H1 (cell line): ENCODE measurements at regions not wholly inside any gene's neighbourhood (a gene's known extent, or its start where the extent isn't known, plus 50 kb on each side); places are given as distances from the start of the nearest gene placed in this dataset.
A peak's percentile ranks its signal among the peaks of the same experiment; 100 is the strongest.

Source experiments
- CTCF ChIA-PET: fragments of 300-600 bp; sonication (Branson Sonifier 250); formaldehyde crosslinking; loops from one replicate; lab custom pipeline; 2021; ENCODE audit not compliant: partially characterized antibody; lab: Charles Lee
- POLR2A ChIA-PET: fragments of 300-600 bp; sonication (Branson Sonifier 250); formaldehyde crosslinking; loops from one replicate; lab custom pipeline; 2021; ENCODE audit warnings: inconsistent platforms; ENCODE audit not compliant: partially characterized antibody; lab: Charles Lee
- DNase-seq, 2 experiments: peaks; one replicate each; pipeline versions ENCODE4 v3.0.0 to v3.0.0-alpha.2; 2010 to 2022; ENCODE audit warnings: low spot score in 2 of 2, low read depth in 1 of 2, mixed read lengths in 1 of 2
- FAIRE-seq: peaks from 2 replicates; lab custom pipeline; 2011; peaks lifted over from hg19 to GRCh38; lab: Jason Lieb, UNC
- H2AFZ ChIP-seq: 2 replicates; pipeline ENCODE4 v1.8.1; 2012; ENCODE audit warnings: low read length, inconsistent platforms
- H2AK5ac ChIP-seq: 2 replicates; pipeline ENCODE4 v1.6.1; 2013; ENCODE audit warnings: low read depth, low read length
- H2BK120ac ChIP-seq: replicated peaks from 2 replicates; pipeline ENCODE3; 2013; ENCODE audit warnings: low read depth, low read length, inconsistent platforms
- H2BK12ac ChIP-seq: 2 replicates; pipeline ENCODE4 v1.6.1; 2013; ENCODE audit warnings: low read depth, low read length
- H2BK15ac ChIP-seq: 2 replicates; pipeline ENCODE4 v1.6.1; 2013; ENCODE audit warnings: low read length
- H2BK20ac ChIP-seq: 2 replicates; pipeline ENCODE4 v1.6.1; 2013; ENCODE audit warnings: low read length
- H2BK5ac ChIP-seq: 2 replicates; pipeline ENCODE4 v1.6.1; 2013; ENCODE audit warnings: low read depth, low read length
- H3K14ac ChIP-seq: 2 replicates; pipeline ENCODE4 v1.6.1; 2013; ENCODE audit warnings: inconsistent platforms; ENCODE audit not compliant: insufficient read length
- H3K18ac ChIP-seq: 2 replicates; pipeline ENCODE4 v1.6.1; 2013; ENCODE audit warnings: low read length; ENCODE audit errors: extremely low read depth
- H3K23ac ChIP-seq: 2 replicates; pipeline ENCODE4 v1.6.1; 2013; ENCODE audit warnings: inconsistent platforms; ENCODE audit not compliant: insufficient read length
- H3K23me2 ChIP-seq: 2 replicates; pipeline ENCODE4 v1.6.1; 2013; ENCODE audit warnings: low read depth, low read length
- H3K27ac ChIP-seq: 2 replicates; pipeline ENCODE4 v1.6.1; 2011; ENCODE audit warnings: low read depth, low read length, inconsistent platforms
- H3K27me3 ChIP-seq, 4 experiments: replicated peaks in 1 of 4; 1 replicate in 1 of 4; 2 replicates in 3 of 4; pipeline versions ENCODE4 v1.6.1 to v1.8.1; 2011 to 2013; ENCODE audit warnings: low read length in 3 of 4, mild to moderate bottlenecking in 3 of 4, inconsistent platforms in 2 of 4, mixed read lengths in 2 of 4, moderate library complexity in 1 of 4; ENCODE audit not compliant: control insufficient read depth in 3 of 4, insufficient read depth in 3 of 4; ENCODE audit errors: extremely low read depth in 1 of 4
- H3K36me3 ChIP-seq, 4 experiments: 2 replicates each; pipeline versions ENCODE4 v1.6.1 to v1.8.1; 2011 to 2013; ENCODE audit warnings: mild to moderate bottlenecking in 4 of 4, low read length in 3 of 4, moderate library complexity in 2 of 4, control low read depth in 1 of 4, inconsistent platforms in 1 of 4; ENCODE audit not compliant: insufficient read depth in 4 of 4, control insufficient read depth in 2 of 4
- H3K4ac ChIP-seq: replicated peaks from 2 replicates; pipeline ENCODE3; 2013; ENCODE audit warnings: low read length, low read depth, mixed read lengths, inconsistent platforms; ENCODE audit not compliant: insufficient read length
- H3K4me1 ChIP-seq, 4 experiments: replicated peaks in 1 of 4; 1 replicate in 1 of 4; 2 replicates in 3 of 4; pipeline versions ENCODE4 v1.6.1 to v1.8.1; 2011 to 2013; ENCODE audit warnings: low read length in 3 of 4, inconsistent platforms in 2 of 4, mixed read lengths in 1 of 4; ENCODE audit not compliant: insufficient read depth in 4 of 4, control insufficient read depth in 3 of 4
- H3K4me2 ChIP-seq, 2 experiments: 2 replicates each; pipeline versions ENCODE4 v1.6.1 to v1.8.1; 2011 to 2013; ENCODE audit warnings: low read depth in 2 of 2, low read length in 2 of 2, control low read depth in 1 of 2, inconsistent platforms in 1 of 2, mild to moderate bottlenecking in 1 of 2; ENCODE audit not compliant: insufficient read depth in 1 of 2
- H3K4me3 ChIP-seq, 4 experiments: fragments of 200-600, 300-600 bp in 1 of 4; sonication (generic), shearing (Covaris generic), sonication (Bioruptor Twin) in 1 of 4; 2 replicates each; pipeline versions ENCODE4 v1.5.1 to v1.8.1; 2011 to 2016; ENCODE audit warnings: low read length in 4 of 4, low read depth in 3 of 4, control low read depth in 2 of 4, inconsistent platforms in 2 of 4, mild to moderate bottlenecking in 2 of 4, mixed read lengths in 1 of 4, moderate library complexity in 1 of 4; ENCODE audit not compliant: insufficient read depth in 2 of 4; ENCODE audit errors: extremely low read depth in 1 of 4
- H3K56ac ChIP-seq: replicated peaks from 2 replicates; pipeline ENCODE3; 2013; ENCODE audit warnings: low read depth, mild to moderate bottlenecking, mixed read lengths, low read length, inconsistent platforms; ENCODE audit not compliant: insufficient read length
- H3K79me1 ChIP-seq: 2 replicates; pipeline ENCODE4 v1.6.1; 2013; ENCODE audit warnings: low read depth, low read length, control low read depth
- H3K79me2 ChIP-seq, 2 experiments: 2 replicates each; pipeline versions ENCODE4 v1.6.1 to v1.8.1; 2012 to 2013; ENCODE audit warnings: low read length in 2 of 2, mild to moderate bottlenecking in 2 of 2, inconsistent platforms in 1 of 2; ENCODE audit not compliant: insufficient read depth in 2 of 2, control insufficient read depth in 1 of 2
- H3K9ac ChIP-seq, 4 experiments: replicated peaks in 1 of 4; 1 replicate in 1 of 4; 2 replicates in 3 of 4; pipeline versions ENCODE4 v1.6.1 to v1.8.1; 2011 to 2013; ENCODE audit warnings: low read depth in 3 of 4, low read length in 3 of 4, control low read depth in 2 of 4, mild to moderate bottlenecking in 2 of 4, moderate library complexity in 2 of 4, inconsistent platforms in 1 of 4; ENCODE audit errors: extremely low read depth in 1 of 4
- H3K9me3 ChIP-seq, 2 experiments: 2 replicates each; pipeline versions ENCODE4 v1.6.1 to v1.8.1; 2012 to 2013; ENCODE audit warnings: mild to moderate bottlenecking in 2 of 2, moderate library complexity in 2 of 2, control low read depth in 1 of 2, inconsistent platforms in 1 of 2, low read depth in 1 of 2, low read length in 1 of 2, mixed read lengths in 1 of 2; ENCODE audit not compliant: insufficient read depth in 2 of 2
- H4K20me1 ChIP-seq, 2 experiments: replicated peaks in 1 of 2; 2 replicates each; pipeline versions ENCODE3 to v1.8.1; 2011 to 2013; ENCODE audit warnings: inconsistent platforms in 2 of 2, low read length in 2 of 2, mild to moderate bottlenecking in 1 of 2; ENCODE audit not compliant: insufficient read depth in 2 of 2, control insufficient read depth in 1 of 2
- H4K5ac ChIP-seq: 2 replicates; pipeline ENCODE4 v1.6.1; 2013; ENCODE audit warnings: low read length, low read depth, mixed read lengths, inconsistent platforms; ENCODE audit not compliant: insufficient read length
- H4K8ac ChIP-seq: 2 replicates; pipeline ENCODE4 v1.8.0; 2013; ENCODE audit warnings: mild to moderate bottlenecking, moderate library complexity, low read length, inconsistent platforms; ENCODE audit not compliant: insufficient read depth; ENCODE audit errors: extremely low read depth
- H4K91ac ChIP-seq: replicated peaks from 2 replicates; pipeline ENCODE3; 2013; ENCODE audit warnings: low read length, mixed read lengths, inconsistent platforms; ENCODE audit not compliant: insufficient read length
- BACH1 ChIP-seq: IDR thresholded peaks from 2 replicates; pipeline ENCODE4 v1.6.1; 2012; ENCODE audit warnings: low read length, improper control_type of control experiment
- HDAC2 ChIP-seq, 2 experiments: fragments of 300-600 bp in 1 of 2; sonication (generic) in 1 of 2; IDR thresholded peaks; 2 replicates each; pipeline ENCODE4 v1.6.1; 2011 to 2012; ENCODE audit warnings: low read depth in 2 of 2, low read length in 2 of 2, mild to moderate bottlenecking in 2 of 2, moderate library complexity in 2 of 2, borderline replicate concordance in 1 of 2, inconsistent platforms in 1 of 2
- MAFK ChIP-seq: IDR thresholded peaks from 2 replicates; pipeline ENCODE4 v1.6.1; 2012; ENCODE audit warnings: low read depth, mild to moderate bottlenecking, improper control_type of control experiment, low read length
- NANOG ChIP-seq: IDR thresholded peaks from 2 replicates; pipeline ENCODE4 v1.6.1; 2011; ENCODE audit warnings: low read length, low read depth, mild to moderate bottlenecking, inconsistent platforms; ENCODE audit not compliant: insufficient read depth, poor library complexity, severe bottlenecking
- RFX5 ChIP-seq: IDR thresholded peaks from 2 replicates; pipeline ENCODE4 v1.6.1; 2011; ENCODE audit warnings: low read depth, low read length, improper control_type of control experiment, borderline replicate concordance
- TCF12 ChIP-seq: IDR thresholded peaks from 2 replicates; pipeline ENCODE4 v1.6.1; 2011; ENCODE audit warnings: low read depth, mild to moderate bottlenecking, low read length
- WGBS, 2 experiments: shearing (Covaris generic) in 1 of 2; methylation state at CpG; one replicate each; pipeline versions ENCODE4 v1.1.6 to v1.1.7; 2013 to 2015; ENCODE audit warnings: low lambda C conversion rate in 2 of 2, mixed read lengths in 2 of 2, inconsistent platforms in 1 of 2, low coverage in 1 of 2, missing lambda C conversion rate in 1 of 2; ENCODE audit not compliant: insufficient replicate concordance in 2 of 2, insufficient coverage in 1 of 2, insufficient read length in 1 of 2; ENCODE audit errors: extremely low coverage in 1 of 2, missing lambda C conversion rate in 1 of 2; 5-methylcytosine and 5-hydroxymethylcytosine counted together

DNA sequence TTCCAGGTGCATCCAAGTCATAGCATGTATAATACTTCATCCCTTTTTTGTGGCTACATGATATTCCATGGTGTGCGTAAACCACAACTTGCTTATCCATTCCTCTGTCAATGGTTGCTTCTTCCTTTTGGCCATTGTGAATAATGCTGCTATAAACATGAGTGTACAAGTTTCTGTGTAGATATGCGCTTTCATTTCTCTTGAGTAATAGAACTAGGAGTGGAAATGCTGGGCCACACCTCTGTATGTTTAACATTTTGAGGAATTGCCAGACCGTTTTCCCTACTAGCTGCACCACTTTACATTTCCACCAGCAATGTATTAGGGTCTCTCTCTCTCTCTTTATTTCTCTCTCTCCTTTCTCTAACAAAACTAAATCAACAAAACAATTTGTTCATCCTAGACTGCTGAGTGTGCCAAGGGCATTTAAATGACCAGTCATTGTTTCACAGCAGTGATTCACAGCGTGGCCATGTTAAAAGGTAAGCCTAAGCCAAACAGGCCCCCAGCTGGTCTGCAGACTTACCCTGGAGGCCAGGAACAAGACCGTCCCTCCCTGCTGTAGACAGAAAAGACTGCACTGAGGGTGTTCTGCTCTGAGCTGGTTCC, 53.2 kb upstream of the LYST start:
- H3K4me3 ChIP-seq = no peak overlapping the region
- no peak overlapping the region for H3K9ac ChIP-seq
- no peaks in the 10 kb centered on the region for H4K20me1 ChIP-seq
- no peak overlapping the region for H2BK20ac ChIP-seq
- no peak overlapping the region; the same call in 1 of the 2 replicates for H2BK15ac ChIP-seq
- H3K4me1 ChIP-seq = peaks cover 4 to 13% (median 7%) of the 10 kb centered on the region in 4 experiments; a peak in 6 of 7 replicates
- FAIRE-seq (peak; percentile 7), DNase-seq (peak in 1 of 2 experiments; percentile 25)
- no peak overlapping the region for H3K23ac ChIP-seq
- no peak overlapping the region for H4K91ac ChIP-seq
- no peak overlapping the region for H3K18ac ChIP-seq
- no peak overlapping the region for H2BK120ac ChIP-seq
- 47% methylated on average over 5 of the region's 5 CpGs; no CpG with 5 or more reads in 1 of the 2 experiments for WGBS, 2 experiments
- H3K23me2 ChIP-seq = no peaks in the 10 kb centered on the region
- no peaks in the 10 kb centered on the region for H3K79me2 ChIP-seq
- CTCF ChIA-PET = interaction anchor here (0.7 to 1.7 kb wide), 4 partner anchors 8 to 53 kb away, joined by 3 to 4 read pairs (median 3); no protein-coding TSS in a partner anchor
- H3K9me3 ChIP-seq = no peaks in the 10 kb centered on the region
- peak overlapping the region; percentile 14 to 40; a peak in 2 of 4 replicates for H3K4me2 ChIP-seq
- H4K8ac ChIP-seq = no peak overlapping the region
- H3K14ac ChIP-seq = no peak overlapping the region
- H3K4ac ChIP-seq = no peak overlapping the region
- H2BK12ac ChIP-seq = no peak overlapping the region
- peak in 1 of 2 experiments; percentile 62; a peak in 1 of 4 replicates for TF ChIP-seq HDAC2 (IDR thresholded peaks at IDR 0.05; ENCODE audit: borderline replicate concordance in 1 of 2, low read depth in 2 of 2, low read length in 2 of 2)
- TF ChIP-seq RFX5 = no peak
- 0 out of 2 replicates have a peak, but pooled peaks have one; percentile 41 for TF ChIP-seq TCF12
- TF ChIP-seq MAFK = peak; percentile 60; the same call in 1 of the 2 replicates
- peak; percentile 81 for TF ChIP-seq BACH1
- TF ChIP-seq NANOG = peak; percentile 73
- peaks cover 2 to 24% (median 17%) of the 10 kb centered on the region in 4 experiments; a peak in 5 of 7 replicates for H3K27me3 ChIP-seq
- no peak overlapping the region for H2AK5ac ChIP-seq
- H2BK5ac ChIP-seq = no peak overlapping the region
- H3K27ac ChIP-seq = no peak overlapping the region
- no peak overlapping the region for H2AFZ ChIP-seq
- no peak overlapping the region for H3K56ac ChIP-seq
- POLR2A ChIA-PET = interaction anchor here (0.8 to 1.0 kb wide), 2 partner anchors 9 to 13 kb away, joined by 3 read pairs; no protein-coding TSS in a partner anchor
- no peaks in the 10 kb centered on the region for H3K36me3 ChIP-seq
- no peak overlapping the region for H4K5ac ChIP-seq
- no peaks in the 10 kb centered on the region for H3K79me1 ChIP-seq
